H1 (cell line): ENCODE measurements at regions not wholly inside any gene's neighbourhood (a gene's known extent, or its start where the extent isn't known, plus 50 kb on each side); places are given as distances from the start of the nearest gene placed in this dataset.

Experiments
- CTCF ChIA-PET: fragments of 300-600 bp; sonication (Branson Sonifier 250); formaldehyde crosslinking; loops from one replicate; lab custom pipeline; 2021; ENCODE audit not compliant: partially characterized antibody; lab: Charles Lee
- POLR2A ChIA-PET: fragments of 300-600 bp; sonication (Branson Sonifier 250); formaldehyde crosslinking; loops from one replicate; lab custom pipeline; 2021; ENCODE audit warnings: inconsistent platforms; ENCODE audit not compliant: partially characterized antibody; lab: Charles Lee
- DNase-seq, 2 experiments: peaks; one replicate each; pipeline versions ENCODE4 v3.0.0 to v3.0.0-alpha.2; 2010 to 2022; ENCODE audit warnings: low spot score in 2 of 2, low read depth in 1 of 2, mixed read lengths in 1 of 2
- FAIRE-seq: peaks from 2 replicates; lab custom pipeline; 2011; peaks lifted over from hg19 to GRCh38; lab: Jason Lieb, UNC
- H2AFZ ChIP-seq: 2 replicates; pipeline ENCODE4 v1.8.1; 2012; ENCODE audit warnings: low read length, inconsistent platforms
- H2AK5ac ChIP-seq: 2 replicates; pipeline ENCODE4 v1.6.1; 2013; ENCODE audit warnings: low read depth, low read length
- H2BK120ac ChIP-seq: replicated peaks from 2 replicates; pipeline ENCODE3; 2013; ENCODE audit warnings: low read depth, low read length, inconsistent platforms
- H2BK12ac ChIP-seq: 2 replicates; pipeline ENCODE4 v1.6.1; 2013; ENCODE audit warnings: low read depth, low read length
- H2BK15ac ChIP-seq: 2 replicates; pipeline ENCODE4 v1.6.1; 2013; ENCODE audit warnings: low read length
- H2BK20ac ChIP-seq: 2 replicates; pipeline ENCODE4 v1.6.1; 2013; ENCODE audit warnings: low read length
- H2BK5ac ChIP-seq: 2 replicates; pipeline ENCODE4 v1.6.1; 2013; ENCODE audit warnings: low read depth, low read length
- H3K14ac ChIP-seq: 2 replicates; pipeline ENCODE4 v1.6.1; 2013; ENCODE audit warnings: inconsistent platforms; ENCODE audit not compliant: insufficient read length
- H3K18ac ChIP-seq: 2 replicates; pipeline ENCODE4 v1.6.1; 2013; ENCODE audit warnings: low read length; ENCODE audit errors: extremely low read depth
- H3K23ac ChIP-seq: 2 replicates; pipeline ENCODE4 v1.6.1; 2013; ENCODE audit warnings: inconsistent platforms; ENCODE audit not compliant: insufficient read length
- H3K23me2 ChIP-seq: 2 replicates; pipeline ENCODE4 v1.6.1; 2013; ENCODE audit warnings: low read depth, low read length
- H3K27ac ChIP-seq: 2 replicates; pipeline ENCODE4 v1.6.1; 2011; ENCODE audit warnings: low read depth, low read length, inconsistent platforms
- H3K27me3 ChIP-seq, 4 experiments: replicated peaks in 1 of 4; 1 replicate in 1 of 4; 2 replicates in 3 of 4; pipeline versions ENCODE4 v1.6.1 to v1.8.1; 2011 to 2013; ENCODE audit warnings: low read length in 3 of 4, mild to moderate bottlenecking in 3 of 4, inconsistent platforms in 2 of 4, mixed read lengths in 2 of 4, moderate library complexity in 1 of 4; ENCODE audit not compliant: control insufficient read depth in 3 of 4, insufficient read depth in 3 of 4; ENCODE audit errors: extremely low read depth in 1 of 4
- H3K36me3 ChIP-seq, 4 experiments: 2 replicates each; pipeline versions ENCODE4 v1.6.1 to v1.8.1; 2011 to 2013; ENCODE audit warnings: mild to moderate bottlenecking in 4 of 4, low read length in 3 of 4, moderate library complexity in 2 of 4, control low read depth in 1 of 4, inconsistent platforms in 1 of 4; ENCODE audit not compliant: insufficient read depth in 4 of 4, control insufficient read depth in 2 of 4
- H3K4ac ChIP-seq: replicated peaks from 2 replicates; pipeline ENCODE3; 2013; ENCODE audit warnings: low read length, low read depth, mixed read lengths, inconsistent platforms; ENCODE audit not compliant: insufficient read length
- H3K4me1 ChIP-seq, 4 experiments: replicated peaks in 1 of 4; 1 replicate in 1 of 4; 2 replicates in 3 of 4; pipeline versions ENCODE4 v1.6.1 to v1.8.1; 2011 to 2013; ENCODE audit warnings: low read length in 3 of 4, inconsistent platforms in 2 of 4, mixed read lengths in 1 of 4; ENCODE audit not compliant: insufficient read depth in 4 of 4, control insufficient read depth in 3 of 4
- H3K4me2 ChIP-seq, 2 experiments: 2 replicates each; pipeline versions ENCODE4 v1.6.1 to v1.8.1; 2011 to 2013; ENCODE audit warnings: low read depth in 2 of 2, low read length in 2 of 2, control low read depth in 1 of 2, inconsistent platforms in 1 of 2, mild to moderate bottlenecking in 1 of 2; ENCODE audit not compliant: insufficient read depth in 1 of 2
- H3K4me3 ChIP-seq, 4 experiments: fragments of 200-600, 300-600 bp in 1 of 4; sonication (generic), shearing (Covaris generic), sonication (Bioruptor Twin) in 1 of 4; 2 replicates each; pipeline versions ENCODE4 v1.5.1 to v1.8.1; 2011 to 2016; ENCODE audit warnings: low read length in 4 of 4, low read depth in 3 of 4, control low read depth in 2 of 4, inconsistent platforms in 2 of 4, mild to moderate bottlenecking in 2 of 4, mixed read lengths in 1 of 4, moderate library complexity in 1 of 4; ENCODE audit not compliant: insufficient read depth in 2 of 4; ENCODE audit errors: extremely low read depth in 1 of 4
- H3K56ac ChIP-seq: replicated peaks from 2 replicates; pipeline ENCODE3; 2013; ENCODE audit warnings: low read depth, mild to moderate bottlenecking, mixed read lengths, low read length, inconsistent platforms; ENCODE audit not compliant: insufficient read length
- H3K79me1 ChIP-seq: 2 replicates; pipeline ENCODE4 v1.6.1; 2013; ENCODE audit warnings: low read depth, low read length, control low read depth
- H3K79me2 ChIP-seq, 2 experiments: 2 replicates each; pipeline versions ENCODE4 v1.6.1 to v1.8.1; 2012 to 2013; ENCODE audit warnings: low read length in 2 of 2, mild to moderate bottlenecking in 2 of 2, inconsistent platforms in 1 of 2; ENCODE audit not compliant: insufficient read depth in 2 of 2, control insufficient read depth in 1 of 2
- H3K9ac ChIP-seq, 4 experiments: replicated peaks in 1 of 4; 1 replicate in 1 of 4; 2 replicates in 3 of 4; pipeline versions ENCODE4 v1.6.1 to v1.8.1; 2011 to 2013; ENCODE audit warnings: low read depth in 3 of 4, low read length in 3 of 4, control low read depth in 2 of 4, mild to moderate bottlenecking in 2 of 4, moderate library complexity in 2 of 4, inconsistent platforms in 1 of 4; ENCODE audit errors: extremely low read depth in 1 of 4
- H3K9me3 ChIP-seq, 2 experiments: 2 replicates each; pipeline versions ENCODE4 v1.6.1 to v1.8.1; 2012 to 2013; ENCODE audit warnings: mild to moderate bottlenecking in 2 of 2, moderate library complexity in 2 of 2, control low read depth in 1 of 2, inconsistent platforms in 1 of 2, low read depth in 1 of 2, low read length in 1 of 2, mixed read lengths in 1 of 2; ENCODE audit not compliant: insufficient read depth in 2 of 2
- H4K20me1 ChIP-seq, 2 experiments: replicated peaks in 1 of 2; 2 replicates each; pipeline versions ENCODE3 to v1.8.1; 2011 to 2013; ENCODE audit warnings: inconsistent platforms in 2 of 2, low read length in 2 of 2, mild to moderate bottlenecking in 1 of 2; ENCODE audit not compliant: insufficient read depth in 2 of 2, control insufficient read depth in 1 of 2
- H4K5ac ChIP-seq: 2 replicates; pipeline ENCODE4 v1.6.1; 2013; ENCODE audit warnings: low read length, low read depth, mixed read lengths, inconsistent platforms; ENCODE audit not compliant: insufficient read length
- H4K8ac ChIP-seq: 2 replicates; pipeline ENCODE4 v1.8.0; 2013; ENCODE audit warnings: mild to moderate bottlenecking, moderate library complexity, low read length, inconsistent platforms; ENCODE audit not compliant: insufficient read depth; ENCODE audit errors: extremely low read depth
- H4K91ac ChIP-seq: replicated peaks from 2 replicates; pipeline ENCODE3; 2013; ENCODE audit warnings: low read length, mixed read lengths, inconsistent platforms; ENCODE audit not compliant: insufficient read length
- BACH1 ChIP-seq: IDR thresholded peaks from 2 replicates; pipeline ENCODE4 v1.6.1; 2012; ENCODE audit warnings: low read length, improper control_type of control experiment
- CREB1 ChIP-seq: IDR thresholded peaks from 2 replicates; pipeline ENCODE4 v1.6.1; 2012; ENCODE audit warnings: inconsistent platforms
- CTBP2 ChIP-seq: IDR thresholded peaks from 2 replicates; pipeline ENCODE4 v1.7.0; 2011; ENCODE audit warnings: borderline replicate concordance, mild to moderate bottlenecking, moderate library complexity, mixed read lengths, low read length; ENCODE audit not compliant: insufficient read depth, insufficient read length
- GABPA ChIP-seq: IDR thresholded peaks from 2 replicates; pipeline ENCODE4 v1.6.1; 2011; ENCODE audit warnings: mild to moderate bottlenecking, low read length, moderate library complexity, borderline replicate concordance; ENCODE audit not compliant: insufficient read depth
- GTF2F1 ChIP-seq: IDR thresholded peaks from 2 replicates; pipeline ENCODE4 v1.6.1; 2012; ENCODE audit warnings: low read depth, low read length, improper control_type of control experiment, borderline replicate concordance
- NANOG ChIP-seq: IDR thresholded peaks from 2 replicates; pipeline ENCODE4 v1.6.1; 2011; ENCODE audit warnings: low read length, low read depth, mild to moderate bottlenecking, inconsistent platforms; ENCODE audit not compliant: insufficient read depth, poor library complexity, severe bottlenecking
- RNF2 ChIP-seq: fragments of 200-900, 300-1000 bp; sonication (generic); IDR thresholded peaks from 2 replicates; pipeline ENCODE4 v1.7.1; 2016; ENCODE audit warnings: borderline replicate concordance, low read depth, mild to moderate bottlenecking, antibody characterized with exemption, low read length; ENCODE audit not compliant: poor library complexity, severe bottlenecking; ENCODE audit errors: missing control alignments
- TAF1 ChIP-seq: IDR thresholded peaks from 2 replicates; pipeline ENCODE4 v1.6.1; 2011; ENCODE audit warnings: mild to moderate bottlenecking, low read depth, low read length
- TCF12 ChIP-seq: IDR thresholded peaks from 2 replicates; pipeline ENCODE4 v1.6.1; 2011; ENCODE audit warnings: low read depth, mild to moderate bottlenecking, low read length
- WGBS, 2 experiments: shearing (Covaris generic) in 1 of 2; methylation state at CpG; one replicate each; pipeline versions ENCODE4 v1.1.6 to v1.1.7; 2013 to 2015; ENCODE audit warnings: low lambda C conversion rate in 2 of 2, mixed read lengths in 2 of 2, inconsistent platforms in 1 of 2, low coverage in 1 of 2, missing lambda C conversion rate in 1 of 2; ENCODE audit not compliant: insufficient replicate concordance in 2 of 2, insufficient coverage in 1 of 2, insufficient read length in 1 of 2; ENCODE audit errors: extremely low coverage in 1 of 2, missing lambda C conversion rate in 1 of 2; 5-methylcytosine and 5-hydroxymethylcytosine counted together

DNA sequence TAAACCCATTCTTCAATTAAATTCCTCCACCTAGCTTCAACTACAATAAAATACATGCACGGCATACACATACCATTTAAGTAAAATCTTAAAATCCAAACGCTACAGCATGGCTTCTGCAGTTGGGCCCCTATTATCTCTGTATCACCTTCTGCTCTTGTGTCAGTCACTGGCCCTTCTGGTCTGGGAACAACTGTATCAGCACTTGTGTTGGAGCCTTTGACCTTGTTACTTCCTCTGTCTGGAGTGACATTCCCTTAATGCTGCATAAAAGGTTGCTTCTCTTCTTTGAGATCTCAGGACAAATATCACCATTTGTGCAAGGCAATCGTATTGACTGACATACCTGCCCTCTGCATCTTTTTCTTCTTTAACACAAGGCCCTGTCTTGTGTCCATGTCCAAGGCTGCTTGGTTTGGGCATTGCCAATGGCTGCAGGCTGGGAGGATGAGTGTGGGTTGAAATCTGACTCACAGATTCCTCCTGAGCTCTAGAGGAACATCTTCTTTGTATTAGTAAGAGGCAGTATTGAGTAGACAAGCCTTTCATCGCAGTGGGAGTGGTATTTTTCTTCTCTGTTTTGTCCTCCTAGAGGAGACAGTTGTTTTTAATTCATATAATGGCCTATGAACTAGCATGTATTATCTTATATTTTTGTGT is 267.8 kb upstream of the TRIB2 start:
- FAIRE-seq (no peak), DNase-seq (no peak)
- H3K56ac ChIP-seq = no peak overlapping the region
- no peak overlapping the region for H3K27ac ChIP-seq
- H4K8ac ChIP-seq = no peak overlapping the region
- 97% methylated on average over 4 of the region's 4 CpGs; no CpG with 5 or more reads in 1 of the 2 experiments for WGBS, 2 experiments
- H3K9ac ChIP-seq = no peak overlapping the region
- H3K79me1 ChIP-seq = no peaks in the 10 kb centered on the region
- no peak overlapping the region for H4K5ac ChIP-seq
- TF ChIP-seq BACH1 (no peak), CTBP2 (no peak), NANOG (no peak), RNF2 (no peak), GTF2F1 (no peak), TCF12 (no peak), CREB1 (no peak), GABPA (no peak), TAF1 (no peak)
- no peak overlapping the region for H4K91ac ChIP-seq
- H4K20me1 ChIP-seq = no peaks in the 10 kb centered on the region
- no peak overlapping the region for H3K4me3 ChIP-seq
- H3K4me1 ChIP-seq = no peaks in the 10 kb centered on the region
- no peak overlapping the region for H3K14ac ChIP-seq
- H3K18ac ChIP-seq = no peak overlapping the region
- no peaks in the 10 kb centered on the region for H3K36me3 ChIP-seq
- no peak overlapping the region for H3K23ac ChIP-seq
- no peaks in the 10 kb centered on the region for H3K27me3 ChIP-seq
- H3K4ac ChIP-seq = no peak overlapping the region
- H2AFZ ChIP-seq = peak overlapping the region; percentile 66; the same call in 1 of the 2 replicates
- no peak overlapping the region; the same call in 1 of the 2 replicates for H2BK20ac ChIP-seq
- ChIA-PET POLR2A (no interaction called here), CTCF (no interaction called here)
- H2BK12ac ChIP-seq = no peak overlapping the region
- H3K4me2 ChIP-seq = no peak overlapping the region
- H2BK15ac ChIP-seq = 0 out of 2 replicates have a peak overlapping the region, but pooled peaks have one; percentile 36
- H3K9me3 ChIP-seq = no peaks in the 10 kb centered on the region
- no peaks in the 10 kb centered on the region for H3K23me2 ChIP-seq
- no peak overlapping the region for H2BK5ac ChIP-seq
- no peaks in the 10 kb centered on the region for H3K79me2 ChIP-seq
- no peak overlapping the region for H2AK5ac ChIP-seq
- no peak overlapping the region for H2BK120ac ChIP-seq
